DOHH2 (cell line): ENCODE measurements at regions not wholly inside any gene's neighbourhood (a gene's known extent, or its start where the extent isn't known, plus 50 kb on each side); places are given as distances from the start of the nearest gene placed in this dataset.

Experiments used
- H3F3A ChIP-seq: fragments of 200-600 bp; sonication (generic), shearing (Covaris generic); 2 replicates; pipeline ENCODE4 v1.6.0; 2016; ENCODE audit warnings: antibody characterized with exemption, mild to moderate bottlenecking; ENCODE audit not compliant: control insufficient read depth, insufficient read depth
- H3K27ac ChIP-seq: fragments of 200-600 bp; sonication (generic); 2 replicates; pipeline ENCODE4 v1.5.1; 2014; ENCODE audit warnings: low read depth, mild to moderate bottlenecking, low read length, moderate library complexity
- H3K27me3 ChIP-seq: fragments of 200-600 bp; sonication (generic); 2 replicates; pipeline ENCODE4 v1.6.1; 2014; ENCODE audit warnings: mild to moderate bottlenecking, low read length, mixed read lengths; ENCODE audit not compliant: control insufficient read depth
- H3K36me3 ChIP-seq: fragments of 200-600 bp; sonication (generic); 2 replicates; pipeline ENCODE4 v1.6.1; 2014; ENCODE audit warnings: mild to moderate bottlenecking, low read length, moderate library complexity, mixed read lengths; ENCODE audit not compliant: control insufficient read depth
- H3K4me1 ChIP-seq: fragments of 200-600 bp; sonication (generic); 2 replicates; pipeline ENCODE4 v1.6.1; 2014; ENCODE audit warnings: mild to moderate bottlenecking, low read length, mixed read lengths; ENCODE audit not compliant: control insufficient read depth
- H3K4me2 ChIP-seq: fragments of 200-600 bp; sonication (generic); 2 replicates; pipeline ENCODE4 v1.6.0; 2014; ENCODE audit warnings: mild to moderate bottlenecking, low read length, moderate library complexity
- H3K4me3 ChIP-seq: fragments of 200-600 bp; sonication (generic); 2 replicates; pipeline ENCODE4 v1.5.1; 2014; ENCODE audit warnings: mild to moderate bottlenecking, low read length, mixed read lengths
- H3K79me2 ChIP-seq: fragments of 200-600 bp; sonication (generic); 2 replicates; pipeline ENCODE4 v1.6.1; 2014; ENCODE audit warnings: mild to moderate bottlenecking, low read length, mixed read lengths; ENCODE audit not compliant: control insufficient read depth
- H3K9me2 ChIP-seq: fragments of 200-600 bp; sonication (generic); replicated peaks from 2 replicates; pipeline ENCODE4 v1.6.1; 2014; ENCODE audit warnings: mild to moderate bottlenecking, low read length, mixed read lengths; ENCODE audit not compliant: control insufficient read depth
- H3K9me3 ChIP-seq: fragments of 200-600 bp; sonication (generic); 2 replicates; pipeline ENCODE4 v1.6.1; 2014; ENCODE audit warnings: antibody characterized with exemption, low read length, mixed read lengths; ENCODE audit not compliant: control insufficient read depth, insufficient read depth
- H4K20me1 ChIP-seq: fragments of 200-600 bp; sonication (generic); 2 replicates; pipeline ENCODE4 v1.6.0; 2014; ENCODE audit warnings: low read depth, mild to moderate bottlenecking, antibody characterized with exemption, low read length, moderate library complexity; ENCODE audit not compliant: control insufficient read depth, insufficient read depth
- CTCF ChIP-seq: fragments of 200-600 bp; sonication (generic); IDR thresholded peaks from one replicate; pipeline ENCODE4 v1.5.1; 2014; ENCODE audit warnings: antibody characterized with exemption, mild to moderate bottlenecking, low read depth, low read length; ENCODE audit not compliant: poor library complexity, severe bottlenecking
- EZH2phosphoT487 ChIP-seq: fragments of 200-600 bp; sonication (generic); IDR thresholded peaks from 2 replicates; pipeline ENCODE4 v1.6.1; 2017; ENCODE audit warnings: borderline replicate concordance, mild to moderate bottlenecking, antibody characterized with exemption, low read length, moderate library complexity, mixed read lengths

GRCh38 chr10:35884657-35885071 lies 242.6 kb upstream of the FZD8 start:
- Histone ChIP-seq H3F3A (no peaks in the 10 kb centered on the region), H3K36me3 (no peaks in the 10 kb centered on the region), H3K4me3 (no peak overlapping the region)

GRCh38 chr10:35882422-35883150 lies 240.5 kb upstream of the FZD8 start:
- Histone ChIP-seq H3K9me3 (no peaks in the 10 kb centered on the region), H3K4me3 (no peak overlapping the region), H3K27ac (no peak overlapping the region), H3K9me2 (no peaks in the 10 kb centered on the region), H3K79me2 (no peaks in the 10 kb centered on the region), H3K36me3 (no peaks in the 10 kb centered on the region), H3K4me2 (no peak overlapping the region), H3K4me1 (no peaks in the 10 kb centered on the region), H3K27me3 (no peaks in the 10 kb centered on the region), H3F3A (no peaks in the 10 kb centered on the region), H4K20me1 (no peaks in the 10 kb centered on the region)
- no peak for TF ChIP-seq EZH2phosphoT487
- no peak for TF ChIP-seq CTCF

More at GRCh38 chr10:35884657-35885071, 242.6 kb upstream of the FZD8 start:
- Histone ChIP-seq H3K9me2 (no peaks in the 10 kb centered on the region), H3K27ac (no peak overlapping the region), H3K9me3 (no peaks in the 10 kb centered on the region), H3K4me2 (no peak overlapping the region), H3K79me2 (no peaks in the 10 kb centered on the region), H3K27me3 (no peaks in the 10 kb centered on the region), H4K20me1 (no peaks in the 10 kb centered on the region), H3K4me1 (no peaks in the 10 kb centered on the region)
- TF ChIP-seq CTCF, result no peak
- no peak for TF ChIP-seq EZH2phosphoT487

- Histone ChIP-seq H4K20me1 (no peaks in the 10 kb centered on the region), H3K27me3 (no peaks in the 10 kb centered on the region)
- no peak for TF ChIP-seq EZH2phosphoT487
- no peak for TF ChIP-seq CTCF
Observed at GRCh38 chr10:35881320-35881719, 239.2 kb upstream of the FZD8 start.

More at GRCh38 chr10:35881320-35881719, 239.2 kb upstream of the FZD8 start:
- Histone ChIP-seq H3K4me1 (no peaks in the 10 kb centered on the region), H3K9me2 (no peaks in the 10 kb centered on the region), H3K27ac (no peak overlapping the region), H3F3A (no peaks in the 10 kb centered on the region), H3K9me3 (no peaks in the 10 kb centered on the region), H3K79me2 (no peaks in the 10 kb centered on the region), H3K4me2 (no peak overlapping the region), H3K4me3 (no peak overlapping the region), H3K36me3 (no peaks in the 10 kb centered on the region)
